Smooth muscle cell (in vitro differentiated cells): ENCODE measurements at regions not wholly inside any gene's neighbourhood (a gene's known extent, or its start where the extent isn't known, plus 50 kb on each side); places are given as distances from the start of the nearest gene placed in this dataset.
A peak's percentile ranks its signal among the peaks of the same experiment; 100 is the strongest.

Source experiments
- DNase-seq: peaks from one replicate; lab custom pipeline; 2025; ENCODE audit not compliant: unreplicated experiment; lab: John Stamatoyannopoulos, UW
- H2AFZ ChIP-seq: fragments of 200-600 bp; sonication (generic); 2 replicates; pipeline ENCODE4 v1.6.0; 2016; ENCODE audit warnings: antibody characterized with exemption, low read depth, mild to moderate bottlenecking
- H3F3A ChIP-seq: fragments of 200-600 bp; sonication (generic); 2 replicates; pipeline ENCODE4 v1.6.0; 2017; ENCODE audit warnings: antibody characterized with exemption, low read depth
- H3K27ac ChIP-seq: fragments of 200-600 bp; sonication (generic); 2 replicates; pipeline ENCODE4 v1.5.1; 2016; ENCODE audit warnings: low read depth, mild to moderate bottlenecking
- H3K27me3 ChIP-seq: fragments of 200-600 bp; sonication (generic); 2 replicates; pipeline ENCODE4 v1.6.1; 2016; ENCODE audit warnings: low read depth, mild to moderate bottlenecking
- H3K36me3 ChIP-seq: fragments of 200-600 bp; sonication (generic); 2 replicates; pipeline ENCODE4 v1.5.1; 2016; ENCODE audit warnings: low read depth
- H3K4me1 ChIP-seq: fragments of 200-600 bp; sonication (generic); 2 replicates; pipeline ENCODE4 v1.5.1; 2016; ENCODE audit warnings: low read depth
- H3K4me2 ChIP-seq: fragments of 200-600 bp; sonication (generic); 2 replicates; pipeline ENCODE4 v1.6.0; 2016; ENCODE audit warnings: mild to moderate bottlenecking
- H3K4me3 ChIP-seq: fragments of 200-600 bp; sonication (generic); 2 replicates; pipeline ENCODE4 v1.5.1; 2016; ENCODE audit warnings: mild to moderate bottlenecking
- H3K79me2 ChIP-seq: fragments of 200-600 bp; sonication (generic); 2 replicates; pipeline ENCODE4 v1.6.0; 2016; ENCODE audit warnings: low read depth, mild to moderate bottlenecking
- H3K9ac ChIP-seq: fragments of 200-600 bp; sonication (generic); 2 replicates; pipeline ENCODE4 v1.6.0; 2016; ENCODE audit warnings: low read depth
- H3K9me3 ChIP-seq: fragments of 200-600 bp; sonication (generic); replicated peaks from 2 replicates; pipeline ENCODE4 v1.5.1; 2016; ENCODE audit warnings: low read depth
- H4K20me1 ChIP-seq: fragments of 200-600 bp; sonication (generic); 2 replicates; pipeline ENCODE4 v1.6.0; 2016; ENCODE audit warnings: low read depth
- WGBS: methylation state at CpG from one replicate; pipeline ENCODE4 v1.1.7; 2016; ENCODE audit warnings: low lambda C conversion rate; 5-methylcytosine and 5-hydroxymethylcytosine counted together
- TF ChIP-seq, protein P1 (sequence below): fragments of 200-600 bp; sonication (generic); IDR thresholded peaks from 2 replicates; pipeline ENCODE4 v1.5.1; 2017; ENCODE audit warnings: borderline replicate concordance, mild to moderate bottlenecking, antibody characterized with exemption; ENCODE audit not compliant: insufficient read depth, poor library complexity, severe bottlenecking

DNA sequence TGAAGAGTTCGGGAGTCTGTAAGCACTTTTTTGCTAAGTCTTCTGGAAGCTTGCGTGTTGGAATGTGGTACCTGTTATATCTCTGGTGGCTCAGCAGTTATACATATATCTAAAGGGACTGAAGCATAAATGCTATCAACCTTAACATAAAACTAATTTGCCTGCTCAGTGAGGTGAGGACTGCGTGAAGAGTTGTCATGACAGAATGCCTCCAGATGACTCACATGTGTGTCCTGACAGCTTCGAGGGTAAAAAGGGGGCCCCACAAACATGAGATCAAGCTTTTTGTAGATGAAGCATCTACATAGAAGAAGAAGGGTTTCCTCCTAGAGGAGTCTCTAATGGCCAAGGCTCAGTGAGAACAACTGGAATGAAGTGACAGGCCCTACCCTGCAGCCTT is 88.8 kb upstream of the C3orf80 start:
- Histone ChIP-seq H3K27me3 (no peaks in the 10 kb centered on the region), H3K4me3 (no peak overlapping the region), H3F3A (no peaks in the 10 kb centered on the region), H3K4me1 (no peaks in the 10 kb centered on the region), H3K4me2 (no peak overlapping the region), H3K27ac (no peak overlapping the region), H2AFZ (no peak overlapping the region), H4K20me1 (no peaks in the 10 kb centered on the region), H3K9ac (no peak overlapping the region), H3K79me2 (no peaks in the 10 kb centered on the region), H3K9me3 (no peaks in the 10 kb centered on the region), H3K36me3 (no peaks in the 10 kb centered on the region)
- WGBS = 88% methylated on average over 4 of the region's 4 CpGs
- no peak for DNase-seq
- TF ChIP-seq, protein P1, sequence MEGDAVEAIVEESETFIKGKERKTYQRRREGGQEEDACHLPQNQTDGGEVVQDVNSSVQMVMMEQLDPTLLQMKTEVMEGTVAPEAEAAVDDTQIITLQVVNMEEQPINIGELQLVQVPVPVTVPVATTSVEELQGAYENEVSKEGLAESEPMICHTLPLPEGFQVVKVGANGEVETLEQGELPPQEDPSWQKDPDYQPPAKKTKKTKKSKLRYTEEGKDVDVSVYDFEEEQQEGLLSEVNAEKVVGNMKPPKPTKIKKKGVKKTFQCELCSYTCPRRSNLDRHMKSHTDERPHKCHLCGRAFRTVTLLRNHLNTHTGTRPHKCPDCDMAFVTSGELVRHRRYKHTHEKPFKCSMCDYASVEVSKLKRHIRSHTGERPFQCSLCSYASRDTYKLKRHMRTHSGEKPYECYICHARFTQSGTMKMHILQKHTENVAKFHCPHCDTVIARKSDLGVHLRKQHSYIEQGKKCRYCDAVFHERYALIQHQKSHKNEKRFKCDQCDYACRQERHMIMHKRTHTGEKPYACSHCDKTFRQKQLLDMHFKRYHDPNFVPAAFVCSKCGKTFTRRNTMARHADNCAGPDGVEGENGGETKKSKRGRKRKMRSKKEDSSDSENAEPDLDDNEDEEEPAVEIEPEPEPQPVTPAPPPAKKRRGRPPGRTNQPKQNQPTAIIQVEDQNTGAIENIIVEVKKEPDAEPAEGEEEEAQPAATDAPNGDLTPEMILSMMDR = no peak

DNA sequence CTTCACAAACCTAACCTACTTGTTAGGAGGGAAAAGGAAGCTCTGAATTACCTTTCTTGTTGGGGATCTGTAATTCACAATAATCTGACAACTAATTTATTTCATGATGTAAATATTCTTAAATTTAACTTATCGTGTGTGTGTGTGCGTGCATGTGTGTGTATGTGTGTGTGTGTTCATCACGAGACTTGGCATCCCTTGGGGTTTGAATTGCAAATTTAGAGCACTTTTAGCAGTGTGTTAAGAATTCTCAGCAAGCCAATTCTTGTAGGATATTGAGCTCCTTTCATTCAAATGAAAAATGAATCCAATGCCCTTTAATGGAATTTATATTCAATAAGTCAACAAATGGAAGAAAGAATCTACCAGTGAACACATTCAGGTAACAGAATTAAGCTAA is 85.9 kb upstream of the C3orf80 start:
- H3K9ac ChIP-seq = no peak overlapping the region
- no peak overlapping the region for H3K4me3 ChIP-seq
- H3K27me3 ChIP-seq = no peaks in the 10 kb centered on the region
- H3K36me3 ChIP-seq = no peaks in the 10 kb centered on the region
- no peaks in the 10 kb centered on the region for H4K20me1 ChIP-seq
- no peak for DNase-seq
- H3K79me2 ChIP-seq = no peaks in the 10 kb centered on the region
- TF ChIP-seq, protein P1 = no peak
- no peak overlapping the region for H3K4me2 ChIP-seq
- no peak overlapping the region for H2AFZ ChIP-seq
- WGBS = 96% methylated on average over 3 of the region's 3 CpGs
- H3K9me3 ChIP-seq = no peaks in the 10 kb centered on the region
- no peaks in the 10 kb centered on the region for H3K4me1 ChIP-seq
- no peak overlapping the region for H3K27ac ChIP-seq
- no peaks in the 10 kb centered on the region for H3F3A ChIP-seq

DNA sequence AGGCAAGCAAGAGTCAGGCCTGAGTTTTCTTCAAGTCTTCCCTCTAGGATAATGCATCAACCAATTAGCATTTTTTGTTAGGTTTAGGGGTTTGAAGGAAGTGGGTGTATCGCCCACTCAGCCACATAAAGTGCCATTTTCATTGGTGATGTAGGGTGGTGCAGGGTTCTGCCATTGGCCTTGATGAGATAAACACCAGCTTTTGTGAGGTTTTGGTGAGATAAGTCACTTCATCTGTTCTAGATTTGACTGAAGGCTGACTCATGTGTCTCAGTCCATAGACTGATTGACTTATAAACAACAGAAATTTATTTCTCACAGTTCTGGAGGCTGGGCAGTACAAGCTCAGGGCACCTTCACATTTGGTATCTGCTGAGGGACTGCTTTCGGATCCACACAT is 84.5 kb upstream of the C3orf80 start:
- Histone ChIP-seq H3K27ac (peak overlapping the region; percentile 87), H3K4me2 (no peak overlapping the region), H3K9me3 (no peaks in the 10 kb centered on the region), H3K27me3 (no peaks in the 10 kb centered on the region), H3K79me2 (no peaks in the 10 kb centered on the region), H2AFZ (no peak overlapping the region), H3K4me1 (no peaks in the 10 kb centered on the region), H3F3A (no peaks in the 10 kb centered on the region), H3K36me3 (no peaks in the 10 kb centered on the region), H3K4me3 (no peak overlapping the region), H3K9ac (peak overlapping the region; percentile 43), H4K20me1 (no peaks in the 10 kb centered on the region)
- DNase-seq = no peak
- TF ChIP-seq, protein P1 = no peak
- WGBS = 75% methylated on average over 2 of the region's 2 CpGs

DNA sequence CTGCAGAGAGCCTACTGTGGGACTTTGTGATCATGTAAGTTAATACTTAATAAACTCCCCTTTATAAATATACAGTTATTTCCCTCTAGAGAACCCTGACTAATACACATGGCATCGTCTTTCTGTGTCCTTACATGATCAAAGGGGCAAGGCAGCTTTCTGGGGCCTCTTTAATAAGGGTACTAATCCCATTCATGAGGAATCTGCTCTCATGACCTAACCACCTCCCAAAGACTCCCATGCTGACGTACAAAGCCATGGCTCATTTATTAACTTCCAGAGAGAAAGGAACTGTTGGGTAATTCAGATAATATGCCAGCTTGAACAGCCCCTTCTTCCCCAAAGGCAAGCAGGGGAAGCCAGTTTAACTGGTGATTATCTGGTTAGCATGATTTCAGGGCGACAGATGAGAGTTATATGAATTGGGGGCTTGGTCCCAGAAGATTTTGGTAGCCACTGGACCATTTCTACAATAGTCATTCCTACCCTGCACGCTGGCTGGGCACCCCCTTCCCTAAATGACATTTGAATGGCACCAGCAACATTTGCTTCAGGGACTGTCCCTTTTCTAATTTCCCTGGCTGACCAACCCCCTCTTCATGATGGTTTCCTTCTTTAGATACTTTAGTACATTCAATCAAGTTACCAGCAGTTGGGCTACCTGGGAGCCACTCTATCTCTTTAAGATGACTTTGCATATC is 83.6 kb upstream of the C3orf80 start:
- H3K79me2 ChIP-seq = no peaks in the 10 kb centered on the region
- H2AFZ ChIP-seq = no peak overlapping the region
- H3K4me3 ChIP-seq = no peak overlapping the region
- TF ChIP-seq, protein P1 = no peak
- H3K9me3 ChIP-seq = no peaks in the 10 kb centered on the region
- H3F3A ChIP-seq = no peaks in the 10 kb centered on the region
- DNase-seq = no peak
- H3K27me3 ChIP-seq = no peaks in the 10 kb centered on the region
- 56% methylated on average over 4 of the region's 4 CpGs for WGBS
- peak overlapping the region; percentile 43 for H3K9ac ChIP-seq
- peak overlapping the region; percentile 87 for H3K27ac ChIP-seq
- H3K4me2 ChIP-seq = no peak overlapping the region
- no peaks in the 10 kb centered on the region for H4K20me1 ChIP-seq
- H3K4me1 ChIP-seq = no peaks in the 10 kb centered on the region
- no peaks in the 10 kb centered on the region for H3K36me3 ChIP-seq
